ENCODE measurements at regions not wholly inside any gene's neighbourhood (a gene's known extent, or its start where the extent isn't known, plus 50 kb on each side); places are given as distances from the start of the nearest gene placed in this dataset.

DNA sequence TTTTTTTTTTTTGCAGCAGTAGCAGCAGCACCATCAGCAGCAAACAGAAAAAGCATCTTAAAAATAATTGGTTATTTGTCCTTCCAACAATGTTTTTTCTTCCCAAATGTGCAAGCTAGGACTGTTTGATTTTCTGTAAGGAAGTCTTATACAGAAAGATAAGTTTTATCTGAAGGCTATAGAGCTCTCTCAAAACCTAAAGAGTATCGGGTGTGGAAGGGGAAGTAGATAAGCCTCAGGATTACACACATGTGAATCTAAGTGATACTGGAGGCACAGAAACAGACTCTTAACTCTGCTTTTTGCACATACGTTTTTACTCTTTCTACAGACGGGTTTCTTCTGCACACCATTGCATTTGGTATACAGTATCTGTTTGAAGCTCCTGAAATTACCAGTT lies 184.4 kb upstream of the FTMT start:
- H4K5ac ChIP-seq (ENCODE audit: low read depth, low read length), result no peak overlapping the region
- H3K56ac ChIP-seq (ENCODE audit: extremely low read depth, insufficient read depth, low read length), result no peak overlapping the region
- no peak overlapping the region for H3K9ac ChIP-seq (ENCODE audit: low read depth, low read length)
- no peak overlapping the region for H4K91ac ChIP-seq (ENCODE audit: insufficient read depth, low read depth, low read length)
- no peak overlapping the region for H3K18ac ChIP-seq (ENCODE audit: low read depth, low read length)
- no TSS peak for BruUV-seq (replicated peaks)
- H2BK15ac ChIP-seq (ENCODE audit: low read depth, low read length), result no peak overlapping the region
- no peaks in the 10 kb centered on the region for H3K4me1 ChIP-seq (ENCODE audit: control insufficient read depth, insufficient read depth, low read length)
- H2BK120ac ChIP-seq (ENCODE audit: low read depth, low read length), result no peak overlapping the region
- no peak overlapping the region for H3K4me3 ChIP-seq (ENCODE audit: insufficient read depth, low read depth, low read length)
- H4K20me1 ChIP-seq (ENCODE audit: insufficient read depth, low read length), result no peaks in the 10 kb centered on the region
- H3K4me2 ChIP-seq (ENCODE audit: low read depth, low read length), result no peak overlapping the region
- no peak overlapping the region for H4K8ac ChIP-seq (ENCODE audit: low read depth in 2 of 2, low read length in 2 of 2)
- no peak overlapping the region for H2AK5ac ChIP-seq (ENCODE audit: low read depth, low read length)
- no peaks in the 10 kb centered on the region for H3K9me1 ChIP-seq (ENCODE audit: insufficient read depth, low read length)
- ChIA-PET CTCF (no interaction called here), POLR2A (ENCODE audit: unreplicated experiment) (interaction anchor here (0.6 kb wide), 1 partner anchor 54 kb away, joined by 4 read pairs; no protein-coding TSS in a partner anchor)
- H3K9me3 ChIP-seq (ENCODE audit: control insufficient read depth, insufficient read depth, low read length), result no peaks in the 10 kb centered on the region
- no peak overlapping the region for H3K14ac ChIP-seq (replicated peaks; ENCODE audit: low read depth, low read length)
- in situ Hi-C loops (cut with MboI; ENCODE audit: low sequenced_read_pairs), result no loop called here
- no CpG with 5 or more reads among the region's 3 CpGs for WGBS, 2 experiments (ENCODE audit: extremely low coverage in 2 of 2, insufficient read length in 1 of 2)
- dilution Hi-C loops (cut with HindIII; ENCODE audit: low sequenced_read_pairs, unreplicated experiment), result no loop called here
- H3K27me3 ChIP-seq (ENCODE audit: control insufficient read depth, insufficient read depth, low read length), result no peaks in the 10 kb centered on the region
- H3K79me1 ChIP-seq (ENCODE audit: low read depth in 1 of 2, low read length in 2 of 2), result no peaks in the 10 kb centered on the region
- H2BK20ac ChIP-seq (ENCODE audit: low read depth, low read length), result no peak overlapping the region
- H3K23ac ChIP-seq (ENCODE audit: low read depth, low read length), result no peak overlapping the region
- ATAC-seq (ENCODE audit: low read depth) (no peak), DNase-seq (no peak)
- H2AK9ac ChIP-seq (replicated peaks; ENCODE audit: low read depth, low read length, poor library complexity), result no peak overlapping the region
- no peak overlapping the region for H2AFZ ChIP-seq (replicated peaks; ENCODE audit: low read length, poor library complexity)
- intact Hi-C loops (cut with micrococcal nuclease), result no loop called here
- no peak overlapping the region for H2BK5ac ChIP-seq (ENCODE audit: low read depth, low read length, poor library complexity, severe bottlenecking)
- H3K4ac ChIP-seq (ENCODE audit: low read depth, low read length), result no peak overlapping the region
- H3K27ac ChIP-seq (ENCODE audit: insufficient read depth, low read length), result no peak overlapping the region
- H3K36me3 ChIP-seq (ENCODE audit: control insufficient read depth, insufficient read depth, low read length), result no peaks in the 10 kb centered on the region
- TF ChIP-seq RAD21 (IDR thresholded peaks at IDR 0.05; ENCODE audit: low read length), result no peak
- TF ChIP-seq MXI1 (IDR thresholded peaks at IDR 0.05; ENCODE audit: borderline replicate concordance, low read depth, low read length), result no peak
- TF ChIP-seq RCOR1 (IDR thresholded peaks at IDR 0.05; ENCODE audit: insufficient replicate concordance, low read length), result no peak
- TF ChIP-seq RFX5 (IDR thresholded peaks at IDR 0.05; ENCODE audit: low read depth, low read length), result no peak
- no peak for TF ChIP-seq CEBPB (IDR thresholded peaks at IDR 0.05; ENCODE audit: low read depth, low read length)
- no peak for TF ChIP-seq SMC3 (IDR thresholded peaks at IDR 0.05; ENCODE audit: low read depth, low read length)
- TF ChIP-seq CTCF (conservative IDR thresholded peaks at IDR 0.05; ENCODE audit: low read depth, low read length), result no peak
- TF ChIP-seq, protein P1, sequence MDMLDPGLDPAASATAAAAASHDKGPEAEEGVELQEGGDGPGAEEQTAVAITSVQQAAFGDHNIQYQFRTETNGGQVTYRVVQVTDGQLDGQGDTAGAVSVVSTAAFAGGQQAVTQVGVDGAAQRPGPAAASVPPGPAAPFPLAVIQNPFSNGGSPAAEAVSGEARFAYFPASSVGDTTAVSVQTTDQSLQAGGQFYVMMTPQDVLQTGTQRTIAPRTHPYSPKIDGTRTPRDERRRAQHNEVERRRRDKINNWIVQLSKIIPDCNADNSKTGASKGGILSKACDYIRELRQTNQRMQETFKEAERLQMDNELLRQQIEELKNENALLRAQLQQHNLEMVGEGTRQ (IDR thresholded peaks at IDR 0.05; ENCODE audit: low read depth, low read length), result no peak
- no peak for TF ChIP-seq FOS (IDR thresholded peaks at IDR 0.05; ENCODE audit: low read depth, low read length)
- no peak for TF ChIP-seq BHLHE40 (IDR thresholded peaks at IDR 0.05; ENCODE audit: low read depth, low read length)
- TF ChIP-seq MAFK (IDR thresholded peaks at IDR 0.05; ENCODE audit: low read depth, low read length), result no peak
- TF ChIP-seq, protein P2, sequence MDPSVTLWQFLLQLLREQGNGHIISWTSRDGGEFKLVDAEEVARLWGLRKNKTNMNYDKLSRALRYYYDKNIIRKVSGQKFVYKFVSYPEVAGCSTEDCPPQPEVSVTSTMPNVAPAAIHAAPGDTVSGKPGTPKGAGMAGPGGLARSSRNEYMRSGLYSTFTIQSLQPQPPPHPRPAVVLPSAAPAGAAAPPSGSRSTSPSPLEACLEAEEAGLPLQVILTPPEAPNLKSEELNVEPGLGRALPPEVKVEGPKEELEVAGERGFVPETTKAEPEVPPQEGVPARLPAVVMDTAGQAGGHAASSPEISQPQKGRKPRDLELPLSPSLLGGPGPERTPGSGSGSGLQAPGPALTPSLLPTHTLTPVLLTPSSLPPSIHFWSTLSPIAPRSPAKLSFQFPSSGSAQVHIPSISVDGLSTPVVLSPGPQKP (IDR thresholded peaks at IDR 0.05; ENCODE audit: borderline replicate concordance, low read depth, low read length), result no peak
- no peak for TF ChIP-seq POLR2A (IDR thresholded peaks at IDR 0.05; ENCODE audit: low read depth, low read length)

Measured in IMR-90 (cell line).